Trophoblast cell (in vitro differentiated cells and primary cell): ENCODE measurements at regions not wholly inside any gene's neighbourhood (a gene's known extent, or its start where the extent isn't known, plus 50 kb on each side); places are given as distances from the start of the nearest gene placed in this dataset.

Source experiments
- DNase-seq, 2 donors: peaks; one replicate each; pipeline ENCODE4 v3.0.0-alpha.2; 2016
- H2AFZ ChIP-seq: 2 replicates; pipeline ENCODE4 v1.6.1; 2013; ENCODE audit warnings: low read length, moderate library complexity, mild to moderate bottlenecking; ENCODE audit not compliant: insufficient read depth, poor library complexity
- H2AK5ac ChIP-seq: 2 replicates; pipeline ENCODE4 v1.6.1; 2013; ENCODE audit warnings: mild to moderate bottlenecking, low read length
- H2BK120ac ChIP-seq: 2 replicates; pipeline ENCODE4 v1.6.1; 2013; ENCODE audit warnings: low read length, mild to moderate bottlenecking, moderate library complexity; ENCODE audit not compliant: insufficient read depth, poor library complexity
- H2BK12ac ChIP-seq: 2 replicates; pipeline ENCODE4 v1.6.1; 2013; ENCODE audit warnings: mild to moderate bottlenecking, low read length, moderate library complexity
- H2BK5ac ChIP-seq: 2 replicates; pipeline ENCODE4 v1.6.1; 2013; ENCODE audit warnings: low read length, low read depth, moderate library complexity, mild to moderate bottlenecking; ENCODE audit not compliant: poor library complexity
- H3K14ac ChIP-seq: 2 replicates; pipeline ENCODE4 v1.6.1; 2013; ENCODE audit warnings: mild to moderate bottlenecking, low read length
- H3K18ac ChIP-seq: 2 replicates; pipeline ENCODE4 v1.6.1; 2013; ENCODE audit warnings: mild to moderate bottlenecking, low read length
- H3K23ac ChIP-seq: 2 replicates; pipeline ENCODE4 v1.6.1; 2013; ENCODE audit warnings: low read length
- H3K27ac ChIP-seq: 2 replicates; pipeline ENCODE4 v1.5.1; 2013; ENCODE audit warnings: low read depth, mild to moderate bottlenecking, inconsistent platforms, low read length, moderate library complexity
- H3K27me3 ChIP-seq: 2 replicates; pipeline ENCODE4 v1.6.1; 2013; ENCODE audit warnings: inconsistent platforms, mild to moderate bottlenecking, low read length, moderate library complexity; ENCODE audit not compliant: insufficient read depth
- H3K36me3 ChIP-seq, 2 experiments: 1 replicate in 1 of 2; 2 replicates in 1 of 2; pipeline ENCODE4 v1.6.1; 2013; ENCODE audit warnings: low read length in 2 of 2, mild to moderate bottlenecking in 2 of 2, moderate library complexity in 1 of 2; ENCODE audit not compliant: insufficient read depth in 2 of 2, control insufficient read depth in 1 of 2
- H3K4ac ChIP-seq: 2 replicates; pipeline ENCODE4 v1.6.1; 2013; ENCODE audit warnings: low read depth, mild to moderate bottlenecking, low read length, moderate library complexity
- H3K4me1 ChIP-seq, 2 experiments: 1 replicate in 1 of 2; 2 replicates in 1 of 2; pipeline ENCODE4 v1.6.1; 2013; ENCODE audit warnings: low read length in 2 of 2, mild to moderate bottlenecking in 2 of 2, moderate library complexity in 1 of 2; ENCODE audit not compliant: insufficient read depth in 2 of 2, control insufficient read depth in 1 of 2
- H3K4me2 ChIP-seq: 2 replicates; pipeline ENCODE4 v1.6.1; 2013; ENCODE audit warnings: inconsistent platforms, mild to moderate bottlenecking, low read length, moderate library complexity
- H3K4me3 ChIP-seq: 2 replicates; pipeline ENCODE4 v1.5.1; 2013; ENCODE audit warnings: mild to moderate bottlenecking, low read depth, low read length, inconsistent platforms
- H3K79me1 ChIP-seq: one replicate; pipeline ENCODE4 v1.6.1; 2013; ENCODE audit warnings: low read length
- H3K79me2 ChIP-seq: 2 replicates; pipeline ENCODE4 v1.6.1; 2013; ENCODE audit warnings: low read length, mild to moderate bottlenecking; ENCODE audit not compliant: control insufficient read depth, insufficient read depth, poor library complexity
- H3K9ac ChIP-seq: 2 replicates; pipeline ENCODE4 v1.6.1; 2013; ENCODE audit warnings: mild to moderate bottlenecking, low read length
- H3K9me3 ChIP-seq: 2 replicates; pipeline ENCODE4 v1.6.1; 2013; ENCODE audit warnings: low read depth, mild to moderate bottlenecking, control low read depth, inconsistent platforms, low read length; ENCODE audit not compliant: insufficient read depth
- H4K12ac ChIP-seq: 2 replicates; pipeline ENCODE4 v1.6.1; 2013; ENCODE audit warnings: low read depth, mild to moderate bottlenecking, low read length, moderate library complexity
- H4K8ac ChIP-seq: 2 replicates; pipeline ENCODE4 v1.6.1; 2013; ENCODE audit warnings: low read depth, mild to moderate bottlenecking, low read length, moderate library complexity
- H4K91ac ChIP-seq: one replicate; pipeline ENCODE4 v1.6.1; 2013; ENCODE audit warnings: low read depth, mild to moderate bottlenecking, low read length, moderate library complexity
- WGBS: extraction: QIAGEN DNeasy Blood & Tissue Kit; methylation state at CpG from one replicate; pipeline ENCODE4 v1.1.7; 2013; ENCODE audit warnings: missing lambda C conversion rate; ENCODE audit not compliant: insufficient read length, insufficient coverage; ENCODE audit errors: extremely low coverage; 5-methylcytosine and 5-hydroxymethylcytosine counted together

DNA sequence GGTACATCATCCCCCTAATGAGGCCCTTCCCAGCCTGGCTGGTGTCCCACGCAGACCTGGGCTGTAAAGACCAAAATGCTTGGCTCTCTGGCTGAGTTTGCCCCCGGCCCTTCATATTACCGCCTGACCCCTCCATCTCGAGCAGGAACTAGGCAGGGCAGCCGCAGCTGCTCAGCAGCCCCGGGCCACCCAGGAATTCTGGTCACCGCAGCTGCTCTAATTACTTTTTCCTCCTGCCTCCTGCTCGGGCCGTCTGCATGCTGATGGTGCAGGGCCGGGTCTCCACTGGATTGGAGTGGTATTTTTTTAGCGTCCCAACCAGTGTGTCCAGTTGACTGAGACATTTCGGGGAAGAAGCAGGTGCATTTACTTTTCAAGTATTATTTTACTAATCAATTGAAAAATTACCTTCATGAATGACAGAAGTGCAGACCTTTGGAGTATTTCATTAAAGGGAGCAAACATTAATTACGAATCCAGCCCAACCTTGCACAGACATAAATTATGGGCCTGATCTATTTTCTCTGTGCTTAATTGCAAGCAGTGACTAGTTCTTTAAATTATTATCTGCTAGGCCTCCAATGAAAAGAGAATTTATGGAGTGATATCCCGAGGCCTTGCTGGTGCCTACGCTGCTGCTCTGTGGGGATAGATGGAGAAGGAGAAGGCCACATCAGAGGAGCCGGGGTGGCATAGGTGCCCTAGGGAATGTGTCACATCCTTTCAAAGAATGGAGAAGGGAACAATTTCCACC is 176.2 kb downstream of the CYLD start:
- Histone ChIP-seq H3K79me1 (no peaks in the 10 kb centered on the region), H2BK12ac (no peak overlapping the region), H3K9ac (no peak overlapping the region), H4K12ac (no peak overlapping the region), H4K91ac (no peak overlapping the region), H3K36me3 (no peaks in the 10 kb centered on the region), H3K9me3 (no peaks in the 10 kb centered on the region), H3K4me1 (no peaks in the 10 kb centered on the region), H3K27me3 (no peaks in the 10 kb centered on the region), H3K4me3 (no peak overlapping the region), H3K27ac (no peak overlapping the region), H3K14ac (no peak overlapping the region), H2AK5ac (no peak overlapping the region), H3K18ac (no peak overlapping the region), H4K8ac (no peak overlapping the region), H3K23ac (no peak overlapping the region), H2BK5ac (no peak overlapping the region), H3K4me2 (no peak overlapping the region), H2AFZ (no peak overlapping the region), H3K4ac (no peak overlapping the region), H3K79me2 (no peaks in the 10 kb centered on the region), H2BK120ac (no peak overlapping the region)
- WGBS: no CpG with 5 or more reads among the region's 16 CpGs
- no peak for DNase-seq

GRCh38 chr16:50916040-50916439 is 174.2 kb downstream of the CYLD start:
- Histone ChIP-seq H3K18ac (no peak overlapping the region), H2BK5ac (no peak overlapping the region), H3K4me3 (no peak overlapping the region), H3K9ac (no peak overlapping the region), H2AK5ac (no peak overlapping the region), H3K4me2 (no peak overlapping the region), H3K23ac (no peak overlapping the region), H3K27me3 (no peaks in the 10 kb centered on the region), H3K9me3 (no peaks in the 10 kb centered on the region), H4K91ac (no peak overlapping the region), H2BK12ac (no peak overlapping the region), H3K27ac (no peak overlapping the region), H3K4ac (no peak overlapping the region), H3K36me3 (no peaks in the 10 kb centered on the region), H2BK120ac (no peak overlapping the region), H2AFZ (no peak overlapping the region), H3K79me1 (no peaks in the 10 kb centered on the region), H3K14ac (no peak overlapping the region), H3K79me2 (no peaks in the 10 kb centered on the region), H4K12ac (no peak overlapping the region), H4K8ac (no peak overlapping the region), H3K4me1 (no peaks in the 10 kb centered on the region)
- DNase-seq: no peak

DNA sequence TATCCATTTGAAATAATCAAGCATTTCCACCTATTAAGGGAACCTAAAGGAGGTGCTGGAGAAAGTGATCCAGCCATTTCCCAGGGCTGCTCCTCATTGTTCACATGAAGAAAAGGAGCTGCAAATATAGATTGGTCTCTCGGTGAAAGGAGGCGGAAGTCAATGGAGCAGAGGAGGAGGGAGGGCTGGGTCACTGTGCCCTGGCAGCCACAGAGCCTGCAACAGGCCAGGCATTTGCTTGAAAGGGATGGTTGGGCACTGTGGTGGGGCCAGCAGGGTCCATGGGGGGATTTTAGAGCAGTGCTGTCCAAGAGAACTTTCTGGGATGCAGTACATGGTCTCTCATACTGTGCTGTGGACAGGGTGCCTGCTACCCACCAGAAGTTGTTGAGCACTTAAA is 173.2 kb downstream of the CYLD start:
- H2BK120ac ChIP-seq: no peak overlapping the region
- H4K12ac ChIP-seq: no peak overlapping the region
- no peak overlapping the region for H3K23ac ChIP-seq
- H4K91ac ChIP-seq: no peak overlapping the region
- H3K4ac ChIP-seq: no peak overlapping the region
- H3K4me2 ChIP-seq: no peak overlapping the region
- no peak overlapping the region for H3K18ac ChIP-seq
- no peak overlapping the region for H3K4me3 ChIP-seq
- H2BK12ac ChIP-seq: no peak overlapping the region
- no peak overlapping the region for H3K14ac ChIP-seq
- no peaks in the 10 kb centered on the region for H3K36me3 ChIP-seq
- H3K79me2 ChIP-seq: no peaks in the 10 kb centered on the region
- H3K9me3 ChIP-seq: no peaks in the 10 kb centered on the region
- no peaks in the 10 kb centered on the region for H3K4me1 ChIP-seq
- no peak overlapping the region for H2BK5ac ChIP-seq
- no peak overlapping the region for H3K9ac ChIP-seq
- H3K79me1 ChIP-seq: no peaks in the 10 kb centered on the region
- H3K27me3 ChIP-seq: no peaks in the 10 kb centered on the region
- no CpG with 5 or more reads among the region's 2 CpGs for WGBS
- H2AK5ac ChIP-seq: no peak overlapping the region
- no peak overlapping the region for H2AFZ ChIP-seq
- H4K8ac ChIP-seq: no peak overlapping the region
- DNase-seq: no peak
- H3K27ac ChIP-seq: no peak overlapping the region

- no CpG with 5 or more reads among the region's 10 CpGs for WGBS
- Histone ChIP-seq H3K27ac (no peak overlapping the region), H3K36me3 (no peaks in the 10 kb centered on the region), H2BK12ac (no peak overlapping the region), H3K27me3 (no peaks in the 10 kb centered on the region), H3K79me2 (no peaks in the 10 kb centered on the region), H2BK120ac (no peak overlapping the region), H2BK5ac (no peak overlapping the region), H3K4me3 (no peak overlapping the region), H4K12ac (no peak overlapping the region), H3K9ac (no peak overlapping the region), H3K79me1 (no peaks in the 10 kb centered on the region), H3K4me1 (no peaks in the 10 kb centered on the region), H3K23ac (no peak overlapping the region), H4K91ac (no peak overlapping the region), H3K9me3 (no peaks in the 10 kb centered on the region), H2AFZ (no peak overlapping the region), H3K14ac (no peak overlapping the region), H3K4me2 (no peak overlapping the region), H3K4ac (no peak overlapping the region), H3K18ac (no peak overlapping the region), H4K8ac (no peak overlapping the region), H2AK5ac (no peak overlapping the region)
- no peak for DNase-seq
Measured at GRCh38 chr16:50910736-50911100, 168.8 kb downstream of the CYLD start.
